B cell (primary cell): ENCODE measurements at regions not wholly inside any gene's neighbourhood (a gene's known extent, or its start where the extent isn't known, plus 50 kb on each side); places are given as distances from the start of the nearest gene placed in this dataset.

Experiments used
- CTCF ChIP-seq: fragments of 200-600 bp; IDR thresholded peaks from one replicate; pipeline ENCODE4 v1.8.0; 2022; ENCODE audit warnings: antibody characterized with exemption, mild to moderate bottlenecking
- EZH2 ChIP-seq: IDR thresholded peaks from 2 replicates; pipeline ENCODE4 v1.6.1; 2012; ENCODE audit warnings: borderline replicate concordance, low read depth, mild to moderate bottlenecking, moderate library complexity, low read length; ENCODE audit not compliant: insufficient read depth, poor library complexity, severe bottlenecking

GRCh38 chr21:16370186-16370585 is 640.4 kb downstream of the USP25 start:
- TF ChIP-seq EZH2 (no peak), CTCF (no peak)
